GM12875 (cell line): ENCODE measurements at regions not wholly inside any gene's neighbourhood (a gene's known extent, or its start where the extent isn't known, plus 50 kb on each side); places are given as distances from the start of the nearest gene placed in this dataset.

Experiments
- H3K4me3 ChIP-seq: one replicate; pipeline ENCODE4 v1.5.1; 2011; ENCODE audit warnings: low read depth, low read length, control low read depth
- CTCF ChIP-seq: IDR thresholded peaks from 2 replicates; pipeline ENCODE4 v1.5.1; 2011; ENCODE audit warnings: low read depth, mild to moderate bottlenecking, control low read depth, inconsistent platforms, low read length, moderate library complexity, borderline replicate concordance; ENCODE audit not compliant: insufficient read depth

DNA sequence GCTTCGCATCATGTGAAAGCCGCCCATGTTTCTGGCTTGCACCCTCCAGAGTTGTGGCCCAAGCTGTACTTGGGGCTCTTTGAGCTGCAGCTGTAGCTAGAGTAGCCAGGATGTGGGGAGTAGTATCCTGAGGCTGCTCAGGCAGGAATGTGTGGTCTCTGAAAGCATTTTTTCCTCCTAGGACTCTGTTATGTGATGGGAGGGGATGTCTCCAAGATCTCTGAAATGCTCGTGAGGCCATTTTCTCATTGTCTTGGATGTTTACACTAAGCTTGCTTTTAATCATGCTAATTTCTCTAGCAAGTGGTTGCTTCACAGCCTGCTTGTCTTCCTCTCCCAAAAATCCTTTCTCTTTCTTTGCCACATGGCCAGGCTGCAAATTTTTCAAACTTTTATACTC lies 687.6 kb downstream of the DCDC2C start:
- H3K4me3 ChIP-seq = no peak overlapping the region
- TF ChIP-seq CTCF = no peak

- no peak overlapping the region for H3K4me3 ChIP-seq
- no peak for TF ChIP-seq CTCF
These were observed 701.0 kb downstream of the DCDC2C start for GRCh38 chr2:4404363-4404762.

- TF ChIP-seq CTCF = no peak
These were observed 704.9 kb downstream of the DCDC2C start for GRCh38 chr2:4408321-4408720.

DNA sequence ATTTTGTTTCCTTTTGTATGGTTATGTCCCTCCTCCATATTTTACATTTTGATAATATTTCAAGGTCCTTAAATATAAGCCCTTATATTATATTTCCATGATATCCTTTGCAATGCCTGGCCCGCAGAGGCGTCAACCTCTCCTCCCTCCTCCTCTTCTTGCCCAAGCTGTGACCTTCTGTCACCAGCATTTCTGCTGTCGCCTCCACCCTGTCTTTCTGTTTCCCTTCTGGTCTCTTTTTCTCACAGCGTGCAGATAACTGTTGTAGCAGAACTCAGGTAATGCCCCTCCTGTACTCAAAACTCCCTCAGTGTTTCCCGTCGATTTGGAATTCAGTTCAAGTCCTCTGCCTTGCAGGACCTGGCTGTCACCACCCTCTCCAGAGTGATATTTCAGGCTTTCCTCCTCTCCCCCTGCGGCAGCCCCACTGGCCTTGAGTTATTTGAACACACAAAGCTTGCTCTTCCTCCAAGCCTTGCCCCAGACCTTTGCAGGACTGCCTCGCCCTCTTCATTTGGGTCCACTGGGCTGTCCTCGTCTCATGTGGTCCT lies 709.3 kb downstream of the DCDC2C start:
- no peak overlapping the region for H3K4me3 ChIP-seq
- TF ChIP-seq CTCF = no peak

More at GRCh38 chr2:4408321-4408720, 704.9 kb downstream of the DCDC2C start:
- H3K4me3 ChIP-seq = no peak overlapping the region

DNA sequence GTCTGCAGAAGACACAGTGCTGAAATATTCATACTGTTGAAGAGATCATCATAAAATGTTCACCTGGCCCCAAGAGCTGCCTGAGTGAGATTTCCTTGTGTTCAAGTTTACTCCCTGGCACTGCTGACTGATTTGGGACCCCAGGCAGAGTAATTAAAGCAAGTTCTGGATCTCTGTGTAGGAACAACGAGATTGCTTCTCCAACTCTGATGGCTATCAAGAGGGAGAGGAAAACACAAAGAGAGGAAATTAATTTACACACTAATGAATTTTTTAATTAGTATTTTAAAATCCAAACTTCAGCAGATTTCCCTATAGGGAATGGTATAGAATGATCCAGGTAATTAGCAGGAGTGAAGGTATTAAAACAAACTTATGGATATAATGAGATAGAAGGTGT lies 711.8 kb downstream of the DCDC2C start:
- TF ChIP-seq CTCF = no peak
- H3K4me3 ChIP-seq = no peak overlapping the region

GRCh38 chr2:4415810-4416413 lies 712.5 kb downstream of the DCDC2C start:
- TF ChIP-seq CTCF = no peak

DNA sequence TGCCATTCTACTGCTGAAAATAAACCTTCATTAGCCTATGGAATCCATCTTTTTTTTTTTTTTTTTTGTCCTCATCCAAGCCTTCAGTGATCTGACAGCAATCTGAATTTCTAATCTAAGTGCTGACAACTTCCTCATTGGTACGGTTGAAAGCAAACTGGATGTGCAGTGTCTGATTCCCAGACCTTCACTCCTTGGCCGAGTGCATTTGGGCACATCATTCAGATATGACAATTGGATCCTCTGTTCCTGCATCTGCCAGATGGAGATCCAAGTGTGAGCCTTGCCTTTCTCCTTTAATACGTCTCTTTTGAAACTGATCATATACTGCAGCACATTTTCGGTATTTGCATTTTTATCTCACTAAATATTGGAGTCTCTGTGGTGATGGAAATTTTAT lies 713.1 kb downstream of the DCDC2C start:
- no peak overlapping the region for H3K4me3 ChIP-seq
- no peak for TF ChIP-seq CTCF

More at GRCh38 chr2:4415810-4416413, 712.5 kb downstream of the DCDC2C start:
- no peak overlapping the region for H3K4me3 ChIP-seq
